GM23338 (cell line): ENCODE measurements at regions not wholly inside any gene's neighbourhood (a gene's known extent, or its start where the extent isn't known, plus 50 kb on each side); places are given as distances from the start of the nearest gene placed in this dataset.

Source experiments
- ATAC-seq: fragments of 200-7000 bp; cut with Tn5 transposase; 3 replicates; pipeline ENCODE4 v1.9.1; 2020
- DNase-seq: peaks from one replicate; pipeline ENCODE4 v3.0.0-alpha.2; 2015; ENCODE audit warnings: low spot score
- H2AFZ ChIP-seq: fragments of 200-600 bp; sonication (generic); 2 replicates; pipeline ENCODE4 v1.8.0; 2016; ENCODE audit warnings: antibody characterized with exemption, mild to moderate bottlenecking, moderate library complexity
- H3F3A ChIP-seq: fragments of 200-600 bp; sonication (generic); replicated peaks from 2 replicates; pipeline ENCODE4 v1.8.0; 2017; ENCODE audit warnings: antibody characterized with exemption, mixed run types, low read depth
- H3K27ac ChIP-seq: fragments of 200-600 bp; sonication (generic); 2 replicates; pipeline ENCODE4 v1.6.1; 2016; ENCODE audit warnings: low read depth
- H3K27me3 ChIP-seq: fragments of 200-600 bp; sonication (generic); 2 replicates; pipeline ENCODE4 v1.8.0; 2016; ENCODE audit warnings: mild to moderate bottlenecking, mixed run types, moderate library complexity; ENCODE audit not compliant: insufficient read depth
- H3K36me3 ChIP-seq: fragments of 200-600 bp; sonication (generic); 2 replicates; pipeline ENCODE4 v1.8.0; 2016; ENCODE audit warnings: mild to moderate bottlenecking; ENCODE audit not compliant: insufficient read depth
- H3K4me1 ChIP-seq: fragments of 200-600 bp; sonication (generic); 2 replicates; pipeline ENCODE4 v1.8.0; 2016; ENCODE audit warnings: mild to moderate bottlenecking, moderate library complexity; ENCODE audit not compliant: insufficient read depth
- H3K4me2 ChIP-seq: fragments of 200-600 bp; sonication (generic); 2 replicates; pipeline ENCODE4 v1.7.1; 2017; ENCODE audit warnings: mixed run types
- H3K4me3 ChIP-seq: fragments of 200-600 bp; sonication (generic); 2 replicates; pipeline ENCODE4 v1.6.1; 2016; ENCODE audit warnings: mixed run types
- H3K79me2 ChIP-seq: fragments of 200-600 bp; sonication (generic); replicated peaks from 2 replicates; pipeline ENCODE4 v1.8.0; 2017; ENCODE audit warnings: mild to moderate bottlenecking; ENCODE audit not compliant: insufficient read depth
- H3K9me2 ChIP-seq: fragments of 200-600 bp; sonication (generic); 2 replicates; pipeline ENCODE4 v1.8.0; 2017; ENCODE audit not compliant: insufficient read depth
- H4K20me1 ChIP-seq: fragments of 200-600 bp; sonication (generic); replicated peaks from 2 replicates; pipeline ENCODE4 v1.8.0; 2017; ENCODE audit warnings: mild to moderate bottlenecking; ENCODE audit not compliant: insufficient read depth
- H3K27ac Mint-ChIP-seq: 2 replicates; pipeline ENCODE4 v1.8.0; 2020; ENCODE audit warnings: inconsistent platforms, mild to moderate bottlenecking, moderate library complexity, mixed read lengths
- H3K27me3 Mint-ChIP-seq: 3 replicates; pipeline ENCODE4 v1.8.0; 2022; ENCODE audit warnings: low read depth, mild to moderate bottlenecking, moderate library complexity, mixed read lengths, inconsistent platforms; ENCODE audit not compliant: insufficient read depth, poor library complexity
- H3K36me3 Mint-ChIP-seq: 3 replicates; pipeline ENCODE4 v1.8.0; 2021; ENCODE audit warnings: low read depth, mild to moderate bottlenecking, inconsistent platforms, moderate library complexity, mixed read lengths
- H3K4me1 Mint-ChIP-seq: 3 replicates; pipeline ENCODE4 v1.8.0; 2020; ENCODE audit warnings: mild to moderate bottlenecking, inconsistent platforms, mixed read lengths
- H3K4me3 Mint-ChIP-seq: 3 replicates; pipeline ENCODE4 v1.8.0; 2021; ENCODE audit warnings: moderate library complexity, mild to moderate bottlenecking, inconsistent platforms, mixed read lengths
- H3K9me3 Mint-ChIP-seq: 3 replicates; pipeline ENCODE4 v1.8.0; 2020; ENCODE audit warnings: moderate library complexity, mild to moderate bottlenecking, inconsistent platforms, mixed read lengths
- CREB1 ChIP-seq: fragments of 250-450 bp; sonication (Bioruptor Pico); IDR thresholded peaks from 2 replicates; pipeline ENCODE4 v1.5.0; 2020; ENCODE audit warnings: low read depth, mild to moderate bottlenecking, moderate library complexity
- CTCF ChIP-seq, 2 experiments: fragments of 200-600 bp in 1 of 2; sonication (generic) in 1 of 2; conservative IDR thresholded peaks; 2 replicates each; pipeline versions ENCODE4 v1.5.1 to v1.6.1; 2016 to 2017; ENCODE audit warnings: antibody characterized with exemption in 2 of 2, low read depth in 2 of 2, mild to moderate bottlenecking in 2 of 2, moderate library complexity in 1 of 2
- ETS1 ChIP-seq: IDR thresholded peaks from 2 replicates; pipeline ENCODE4 v1.6.1; 2016; ENCODE audit warnings: antibody characterized with exemption
- EZH2 ChIP-seq: fragments of 200-600 bp; sonication (generic); IDR thresholded peaks from one replicate; pipeline ENCODE4 v1.8.0; 2017; ENCODE audit warnings: antibody characterized with exemption, mild to moderate bottlenecking, low read depth; ENCODE audit not compliant: unreplicated experiment
- EZH2phosphoT487 ChIP-seq: fragments of 200-600 bp; sonication (generic); IDR thresholded peaks from one replicate; pipeline ENCODE4 v1.8.1; 2018; ENCODE audit warnings: antibody characterized with exemption; ENCODE audit not compliant: unreplicated experiment
- JUNB ChIP-seq: IDR thresholded peaks from one replicate; pipeline ENCODE4 v1.6.1; 2016; ENCODE audit warnings: antibody characterized with exemption; ENCODE audit not compliant: unreplicated experiment
- NANOG ChIP-seq: IDR thresholded peaks from 2 replicates; pipeline ENCODE4 v1.6.1; 2016; ENCODE audit warnings: antibody characterized with exemption, borderline replicate concordance
- POLR2AphosphoS5 ChIP-seq: IDR thresholded peaks from 2 replicates; pipeline ENCODE4 v1.6.1; 2016; ENCODE audit warnings: antibody characterized with exemption, low read depth
- REST ChIP-seq: IDR thresholded peaks from one replicate; pipeline ENCODE4 v1.6.1; 2018; ENCODE audit warnings: antibody characterized with exemption; ENCODE audit not compliant: unreplicated experiment
- STAT1 ChIP-seq: IDR thresholded peaks from one replicate; pipeline ENCODE4 v1.6.1; 2016; ENCODE audit warnings: antibody characterized with exemption; ENCODE audit not compliant: unreplicated experiment
- ZNF114 ChIP-seq: fragments of 250-450 bp; sonication (Bioruptor Pico); IDR thresholded peaks from 2 replicates; pipeline ENCODE4 v1.5.0; 2020; ENCODE audit warnings: mild to moderate bottlenecking, moderate library complexity

GRCh38 chr7:113625494-113626102, 293.2 kb downstream of the PPP1R3A start (continued):
- TF ChIP-seq ETS1 (no peak), ZNF114 (no peak), CREB1 (CRISPR knock-in tag) (no peak), POLR2AphosphoS5 (no peak)

GRCh38 chr7:113622796-113623195, 296.0 kb downstream of the PPP1R3A start:
- Histone ChIP-seq H4K20me1 (no peaks in the 10 kb centered on the region), H3K4me2 (no peak overlapping the region), H2AFZ (no peak overlapping the region), H3F3A (no peaks in the 10 kb centered on the region), H3K79me2 (no peaks in the 10 kb centered on the region), H3K27ac (no peak overlapping the region), H3K36me3 (peaks cover 19% of the 10 kb centered on the region), H3K4me3 (no peak overlapping the region), H3K27me3 (no peaks in the 10 kb centered on the region), H3K9me2 (0 out of 2 replicates have a peak, but pooled peaks cover 2% of the 10 kb centered on the region), H3K4me1 (no peaks in the 10 kb centered on the region)
- Mint-ChIP-seq H3K36me3 (peaks cover 35% of the 10 kb centered on the region; the same call in 2 of the 3 replicates), H3K9me3 (peaks cover 67% of the 10 kb centered on the region), H3K27me3 (no peaks in the 10 kb centered on the region), H3K4me1 (no peaks in the 10 kb centered on the region), H3K4me3 (no peak overlapping the region), H3K27ac (no peak overlapping the region)
- DNase-seq = no peak
- ATAC-seq = no peak
- no peak for TF ChIP-seq REST
- TF ChIP-seq STAT1 = no peak
- no peak for TF ChIP-seq ETS1
- TF ChIP-seq CTCF (conservative IDR thresholded peaks at IDR 0.05; ENCODE audit: low read depth in 2 of 2) = no peak
- TF ChIP-seq EZH2 = no peak
- no peak for TF ChIP-seq NANOG
- no peak for TF ChIP-seq ZNF114
- no peak for TF ChIP-seq JUNB
- TF ChIP-seq EZH2phosphoT487 = no peak
